Lower leg skin (tissue), 4 donors: ENCODE measurements at regions not wholly inside any gene's neighbourhood (a gene's known extent, or its start where the extent isn't known, plus 50 kb on each side); places are given as distances from the start of the nearest gene placed in this dataset.

ENCODE experiments used
- DNase-seq, 2 donors: peaks; one replicate each; pipeline ENCODE4 v3.0.0-alpha.2; 2019; ENCODE audit warnings: low spot score in 2 of 2
- H3K4me3 ChIP-seq: fragments of 200-600 bp; sonication (generic); 2 replicates; pipeline ENCODE4 v1.5.1; 2017; ENCODE audit warnings: mild to moderate bottlenecking, low read depth; ENCODE audit not compliant: poor library complexity, severe bottlenecking
- POLR2A ChIP-seq, 2 donors: fragments of 450-650 bp; IDR thresholded peaks; one replicate each; pipeline ENCODE4 v1.6.1; 2016 to 2017; ENCODE audit warnings: antibody characterized with exemption in 2 of 2, mild to moderate bottlenecking in 1 of 2, moderate library complexity in 1 of 2
- WGBS, 2 donors: methylation state at CpG; one replicate each; pipeline ENCODE4 v1.1.5; 2018; 5-methylcytosine and 5-hydroxymethylcytosine counted together
- intact Hi-C: fragments of 100-400 bp; cut with DNase I; formaldehyde crosslinking; loops from one replicate; pipeline ENCODE4 v1.15.0; 2023; ENCODE audit warnings: low total_unique reads
- TF ChIP-seq, protein P1 (sequence below), 3 donors: fragments of 450-650 bp; IDR thresholded peaks; one replicate each; pipeline ENCODE4 v1.5.1; 2016; ENCODE audit warnings: antibody characterized with exemption in 3 of 3, mild to moderate bottlenecking in 3 of 3, moderate library complexity in 2 of 3

DNA sequence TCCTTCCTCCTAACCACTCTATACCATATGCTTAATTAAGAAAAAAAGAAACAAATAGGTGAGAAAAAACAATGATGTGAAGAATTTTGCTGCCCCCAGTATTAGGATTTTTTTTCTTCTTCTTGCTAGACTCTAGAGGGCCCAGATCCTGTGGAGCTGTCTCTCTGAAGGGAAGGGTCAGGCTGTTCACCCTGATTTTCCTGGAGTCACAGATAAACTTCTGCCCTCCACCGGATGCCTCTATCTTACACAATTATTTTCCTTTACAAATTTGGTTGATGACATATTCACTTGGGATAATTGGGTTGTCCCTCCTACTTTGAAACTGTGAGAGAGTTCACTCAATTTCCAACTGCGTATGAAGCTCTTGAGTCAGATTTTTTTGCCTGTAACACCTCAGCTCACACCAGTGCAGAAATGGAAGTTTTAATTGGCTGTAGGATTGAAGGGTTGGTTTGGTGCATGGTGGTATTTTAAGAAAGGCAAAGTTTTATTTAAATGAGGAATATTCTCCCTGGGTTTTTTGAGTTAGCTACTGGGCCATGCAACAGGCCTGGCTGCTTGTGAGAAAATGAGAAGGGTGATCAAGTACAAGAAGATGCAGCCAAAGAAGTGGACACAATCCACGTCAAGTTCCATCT is 73.7 kb upstream of the ESR1 start:
- 85 to 87% methylated on average over 3 of the region's 3 CpGs for WGBS, 2 donors
- no peak for TF ChIP-seq POLR2A (IDR thresholded peaks at IDR 0.05)
- TF ChIP-seq, protein P1, sequence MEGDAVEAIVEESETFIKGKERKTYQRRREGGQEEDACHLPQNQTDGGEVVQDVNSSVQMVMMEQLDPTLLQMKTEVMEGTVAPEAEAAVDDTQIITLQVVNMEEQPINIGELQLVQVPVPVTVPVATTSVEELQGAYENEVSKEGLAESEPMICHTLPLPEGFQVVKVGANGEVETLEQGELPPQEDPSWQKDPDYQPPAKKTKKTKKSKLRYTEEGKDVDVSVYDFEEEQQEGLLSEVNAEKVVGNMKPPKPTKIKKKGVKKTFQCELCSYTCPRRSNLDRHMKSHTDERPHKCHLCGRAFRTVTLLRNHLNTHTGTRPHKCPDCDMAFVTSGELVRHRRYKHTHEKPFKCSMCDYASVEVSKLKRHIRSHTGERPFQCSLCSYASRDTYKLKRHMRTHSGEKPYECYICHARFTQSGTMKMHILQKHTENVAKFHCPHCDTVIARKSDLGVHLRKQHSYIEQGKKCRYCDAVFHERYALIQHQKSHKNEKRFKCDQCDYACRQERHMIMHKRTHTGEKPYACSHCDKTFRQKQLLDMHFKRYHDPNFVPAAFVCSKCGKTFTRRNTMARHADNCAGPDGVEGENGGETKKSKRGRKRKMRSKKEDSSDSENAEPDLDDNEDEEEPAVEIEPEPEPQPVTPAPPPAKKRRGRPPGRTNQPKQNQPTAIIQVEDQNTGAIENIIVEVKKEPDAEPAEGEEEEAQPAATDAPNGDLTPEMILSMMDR (IDR thresholded peaks at IDR 0.05): no peak
- intact Hi-C loops: no loop called here
- no peak overlapping the region for H3K4me3 ChIP-seq
- no peak for DNase-seq

DNA sequence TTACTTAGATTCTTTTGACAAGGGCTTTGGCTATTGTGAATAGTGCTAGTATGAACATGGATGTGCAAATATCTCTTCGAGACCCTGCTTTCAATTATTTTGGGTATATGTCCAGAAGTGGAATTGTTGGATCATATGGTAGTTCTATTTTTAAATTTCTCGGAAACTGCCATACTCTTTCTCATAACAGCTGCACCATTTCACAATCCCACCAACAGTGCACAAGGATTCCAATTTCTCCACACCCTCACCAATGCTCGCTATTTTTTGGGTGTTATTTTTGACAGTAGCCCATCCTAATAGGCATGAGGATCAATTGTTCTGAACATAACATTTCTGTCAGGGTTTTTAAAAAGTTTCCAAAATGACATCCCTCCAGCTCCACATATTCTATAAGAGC is 69.2 kb upstream of the ESR1 start:
- H3K4me3 ChIP-seq: no peak overlapping the region
- intact Hi-C loops: no loop called here
- DNase-seq: no peak
- no peak for TF ChIP-seq POLR2A (IDR thresholded peaks at IDR 0.05)
- TF ChIP-seq, protein P1 (IDR thresholded peaks at IDR 0.05): no peak
- WGBS, 2 donors: 58 to 71% methylated on average over 3 of the region's 3 CpGs

DNA sequence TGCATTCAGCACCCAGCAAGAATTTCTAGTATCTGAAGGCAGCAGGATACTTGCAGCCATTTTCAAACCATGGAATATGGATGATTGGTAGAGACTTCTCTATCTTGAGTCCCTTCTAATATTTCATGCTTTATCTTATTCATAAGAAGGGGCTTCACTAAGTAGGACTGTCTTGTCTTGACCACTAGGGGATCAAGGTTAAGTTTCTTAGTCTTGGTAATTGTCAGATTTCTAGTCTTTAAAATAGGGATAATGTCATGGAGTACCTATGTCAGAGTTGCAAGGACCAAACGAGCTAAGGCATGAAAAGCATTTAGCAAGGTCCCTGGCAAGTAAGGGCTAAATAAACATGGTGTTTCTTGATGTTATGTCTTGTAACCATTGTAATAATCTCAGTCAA is 68.5 kb upstream of the ESR1 start:
- DNase-seq: no peak
- TF ChIP-seq POLR2A (IDR thresholded peaks at IDR 0.05): no peak
- TF ChIP-seq, protein P1 (IDR thresholded peaks at IDR 0.05): no peak
- H3K4me3 ChIP-seq: no peak overlapping the region
- intact Hi-C loops: no loop called here
- 45 to 50% methylated on average over 1 of the region's 1 CpG for WGBS, 2 donors

DNA sequence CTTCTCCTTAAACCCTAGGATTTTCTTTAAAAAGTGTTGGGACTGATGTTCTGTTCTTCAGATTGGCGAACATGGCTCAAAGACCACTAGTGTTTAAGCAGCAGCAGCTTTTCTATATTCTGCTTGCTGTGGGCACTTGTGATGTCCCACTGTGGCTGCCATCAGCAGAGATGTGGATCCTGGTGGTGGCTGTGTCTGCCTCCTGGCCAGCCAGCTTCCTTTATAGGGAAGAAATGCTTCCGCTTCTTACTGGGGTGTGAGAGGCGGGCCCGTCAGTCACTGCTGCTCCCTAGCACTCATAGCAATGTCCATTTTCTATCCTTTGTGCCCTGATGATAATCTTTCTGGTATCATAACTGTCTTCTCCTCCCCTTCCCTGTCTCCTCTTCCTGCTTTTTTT is 66.7 kb upstream of the ESR1 start:
- TF ChIP-seq, protein P1 (IDR thresholded peaks at IDR 0.05): no peak
- TF ChIP-seq POLR2A (IDR thresholded peaks at IDR 0.05): no peak
- no peak overlapping the region for H3K4me3 ChIP-seq
- DNase-seq: no peak
- 95 to 96% methylated on average over 4 of the region's 4 CpGs for WGBS, 2 donors
- intact Hi-C loops: no loop called here

DNA sequence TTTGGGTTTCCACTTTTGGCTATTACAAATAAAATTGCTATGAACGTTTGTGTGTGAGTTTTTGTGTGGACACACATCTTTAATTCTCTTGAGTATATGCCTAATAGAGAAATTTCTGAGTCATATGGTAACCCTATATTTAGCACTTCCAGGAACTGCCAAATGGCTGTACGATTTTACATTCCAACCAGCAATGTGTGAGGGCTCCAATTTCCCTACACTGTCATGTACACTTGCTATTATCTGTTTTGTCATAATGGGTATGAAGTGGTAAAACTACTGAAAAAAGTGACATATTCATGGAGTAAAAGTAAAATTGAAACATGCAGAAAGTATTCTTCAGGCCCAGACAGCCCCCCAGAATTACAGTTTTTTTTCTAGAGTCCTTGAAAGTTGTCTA is 59.6 kb upstream of the ESR1 start:
- no peak for DNase-seq
- H3K4me3 ChIP-seq: no peak overlapping the region
- intact Hi-C loops: no loop called here
- TF ChIP-seq, protein P1 (IDR thresholded peaks at IDR 0.05): no peak
- no peak for TF ChIP-seq POLR2A (IDR thresholded peaks at IDR 0.05)
- WGBS, 2 donors: 36 to 39% methylated on average over 2 of the region's 2 CpGs

DNA sequence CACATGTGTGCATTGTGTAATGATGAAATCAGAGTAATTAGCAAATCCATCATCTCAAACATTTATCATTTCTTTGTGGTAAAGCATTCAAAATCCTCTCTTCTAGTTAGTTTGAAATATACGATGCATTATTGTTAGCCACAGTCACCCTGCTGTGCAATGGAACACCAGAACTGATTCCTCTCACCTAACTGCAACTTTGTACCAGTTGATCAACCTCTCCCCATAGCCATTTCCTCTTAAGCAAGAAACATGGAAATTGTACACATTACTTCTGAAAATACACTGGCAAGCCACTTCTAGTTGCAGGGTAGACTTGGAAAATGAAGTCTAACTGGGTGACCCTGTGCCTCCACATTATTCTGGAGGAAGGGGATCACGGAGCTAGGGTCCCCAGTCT is 58.1 kb upstream of the ESR1 start:
- intact Hi-C loops: no loop called here
- 93% methylated on average over 2 of the region's 2 CpGs for WGBS, 2 donors
- no peak for TF ChIP-seq POLR2A (IDR thresholded peaks at IDR 0.05)
- TF ChIP-seq, protein P1 (IDR thresholded peaks at IDR 0.05): no peak
- DNase-seq: no peak
- H3K4me3 ChIP-seq: no peak overlapping the region
